HT1080 (cell line): ENCODE measurements at regions not wholly inside any gene's neighbourhood (a gene's known extent, or its start where the extent isn't known, plus 50 kb on each side); places are given as distances from the start of the nearest gene placed in this dataset.

Source experiments
- DNase-seq: peaks from one replicate; pipeline ENCODE4 v3.0.0-alpha.2; 2015; ENCODE audit warnings: low read depth

DNA sequence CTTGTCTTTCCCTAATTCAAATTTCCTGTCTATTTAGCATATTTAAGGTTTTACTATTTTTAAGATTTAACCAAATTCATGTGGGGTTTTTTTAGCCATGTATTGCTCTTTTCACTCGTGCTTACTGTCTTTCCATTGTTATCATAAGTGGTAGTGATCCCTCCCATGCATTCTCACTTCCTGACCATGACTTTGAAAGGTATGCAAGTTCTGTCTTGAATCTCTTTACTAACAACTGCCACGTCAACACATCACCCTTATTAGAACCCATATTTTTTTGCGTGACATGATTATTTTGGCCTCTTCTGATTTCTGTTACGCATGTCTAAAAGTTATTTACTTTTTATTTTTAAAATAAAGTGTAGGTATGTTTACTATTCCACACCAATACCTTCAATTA is 94.7 kb upstream of the CDH6 start:
- DNase-seq: no peak

DNA sequence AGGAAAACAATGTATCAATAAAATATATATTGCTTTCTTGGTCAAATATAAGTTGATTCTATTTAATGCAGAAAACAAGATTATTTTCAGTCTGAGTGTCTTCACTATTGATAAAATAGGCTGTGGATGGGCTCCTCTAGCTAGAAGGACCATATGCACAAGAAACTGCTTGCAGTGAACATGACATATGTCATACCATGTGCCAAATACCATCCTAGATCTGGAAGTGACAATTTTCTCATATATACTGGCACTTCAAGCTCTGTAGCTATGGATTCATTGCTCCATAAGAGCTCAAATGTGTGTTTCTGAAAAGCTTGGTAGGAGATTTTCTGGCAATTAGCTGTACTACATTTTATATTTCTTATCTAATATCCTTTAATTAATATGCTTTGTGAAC is 95.6 kb upstream of the CDH6 start:
- DNase-seq: no peak

DNA sequence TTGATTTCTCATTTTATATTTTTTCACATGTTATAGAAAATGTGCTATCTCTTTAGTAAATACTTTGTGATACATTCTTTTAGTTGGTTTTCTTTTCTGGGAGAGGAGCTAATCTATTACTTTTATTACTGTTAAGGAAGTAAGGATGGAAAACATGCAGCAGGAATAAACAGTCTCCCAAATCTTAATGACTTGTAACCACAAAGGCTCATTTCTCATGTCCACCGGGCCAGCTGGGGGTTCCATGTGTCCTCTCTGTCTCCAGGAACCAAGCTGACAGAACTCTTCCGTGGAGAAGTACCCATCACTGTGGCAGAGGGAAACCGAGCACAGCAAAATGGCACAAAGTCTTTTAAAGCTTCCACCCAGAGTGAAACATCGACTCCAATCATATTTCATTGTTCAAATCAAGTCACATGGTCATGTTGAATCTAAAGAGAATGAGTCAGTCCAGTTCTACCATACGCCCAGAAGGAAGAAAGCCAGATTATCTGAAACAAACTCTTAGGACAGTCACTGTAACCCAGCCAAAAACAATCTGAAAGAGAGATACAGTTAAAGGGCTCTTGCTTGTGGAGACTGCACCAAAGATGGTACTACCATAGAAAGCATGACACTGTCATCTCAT is 97.1 kb upstream of the CDH6 start:
- peak; percentile 40 for DNase-seq

- DNase-seq: no peak
Observed at GRCh38 chr5:31095796-31096195, 97.7 kb upstream of the CDH6 start.

GRCh38 chr5:31091501-31091900 is 102.0 kb upstream of the CDH6 start:
- no peak for DNase-seq

DNA sequence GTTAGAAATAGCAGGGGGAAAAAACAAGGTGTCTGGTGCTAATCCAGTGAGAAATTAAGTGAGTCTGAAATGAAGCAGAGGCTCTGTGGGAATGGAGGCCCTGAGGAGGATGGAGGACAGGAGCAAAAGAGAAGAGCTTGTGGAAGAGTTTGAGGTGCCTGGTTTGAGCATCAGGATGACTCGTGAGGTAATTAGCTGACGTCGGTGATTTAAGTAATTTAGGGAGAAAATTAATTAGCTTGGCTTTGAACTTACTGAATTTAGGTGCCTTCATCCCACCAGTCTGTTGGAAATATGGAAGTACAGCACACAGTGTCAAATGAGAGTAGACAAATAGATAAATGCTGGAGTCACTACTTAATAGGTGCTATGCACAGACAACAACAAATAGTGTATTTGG is 103.0 kb upstream of the CDH6 start:
- DNase-seq: no peak

DNA sequence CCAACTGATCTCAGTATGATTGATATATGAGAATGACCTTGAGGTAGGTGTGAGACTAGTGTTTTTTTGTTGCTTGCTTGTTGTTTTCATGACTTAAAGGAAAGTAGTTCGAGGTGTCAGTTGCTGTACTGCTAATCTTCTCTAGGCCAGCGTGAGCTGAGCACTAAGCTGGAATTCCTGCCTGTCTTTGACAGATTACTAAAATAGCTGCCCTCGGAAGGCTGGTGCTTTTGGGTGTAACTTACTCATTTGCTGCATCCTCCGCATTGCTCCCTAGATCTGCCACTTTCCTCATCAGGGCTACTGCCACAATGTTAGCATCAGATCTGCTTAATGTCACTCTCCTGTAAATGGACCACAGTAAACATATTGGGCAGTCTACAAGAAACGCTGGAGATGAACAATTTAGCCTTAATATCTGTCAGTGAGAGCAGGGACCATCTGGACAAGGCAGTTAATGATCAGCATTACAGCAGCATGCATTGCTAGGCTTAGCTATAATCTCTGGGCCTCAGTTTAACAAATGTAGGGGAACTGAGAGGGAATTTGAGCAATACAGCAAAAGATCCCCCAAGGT is 106.6 kb upstream of the CDH6 start:
- no peak for DNase-seq

GRCh38 chr5:31084871-31085270 is 108.6 kb upstream of the CDH6 start:
- DNase-seq: no peak

GRCh38 chr5:31083364-31083763 is 110.1 kb upstream of the CDH6 start:
- no peak for DNase-seq

- no peak for DNase-seq
Observed at GRCh38 chr5:31079668-31080067, 113.8 kb upstream of the CDH6 start.

GRCh38 chr5:31078956-31079355 is 114.5 kb upstream of the CDH6 start:
- DNase-seq: no peak

DNA sequence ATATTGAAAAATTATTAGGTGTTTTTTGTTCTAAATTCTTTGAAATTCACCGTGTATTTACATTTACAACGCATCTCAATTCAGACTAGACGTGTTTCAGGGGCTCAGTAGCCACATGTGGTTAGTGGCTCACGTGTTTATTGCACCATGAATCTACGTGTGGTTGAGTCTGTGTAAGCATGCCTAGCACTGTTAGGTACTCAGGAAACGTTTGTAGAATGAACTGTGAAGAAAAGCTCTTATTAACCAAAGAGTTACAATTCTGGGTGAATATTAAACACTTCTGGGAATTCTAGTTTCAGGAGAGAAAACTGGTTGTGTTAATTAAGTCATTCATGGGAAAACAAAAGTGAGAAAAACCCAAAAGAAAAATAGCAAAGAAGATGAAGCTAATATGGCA is 117.5 kb upstream of the CDH6 start:
- no peak for DNase-seq

DNA sequence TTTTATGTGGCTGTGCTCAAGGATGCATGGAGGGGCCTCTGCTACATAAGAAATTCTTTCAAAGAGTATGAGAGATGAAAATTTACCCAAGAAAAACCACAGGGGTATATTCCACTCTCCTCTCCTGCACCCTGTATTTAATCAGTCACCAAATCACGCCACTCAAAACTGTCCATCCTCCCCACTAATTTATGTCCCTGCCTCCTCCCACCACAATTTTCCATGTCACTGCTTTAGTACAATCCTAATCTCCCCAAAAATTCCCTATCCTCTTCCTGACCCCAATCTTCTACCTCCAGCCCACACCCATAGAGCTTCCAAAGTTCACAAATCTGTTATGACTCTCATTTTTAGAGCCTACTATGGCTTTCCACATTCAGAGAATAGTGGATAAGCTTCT is 125.2 kb upstream of the CDH6 start:
- DNase-seq: no peak

DNA sequence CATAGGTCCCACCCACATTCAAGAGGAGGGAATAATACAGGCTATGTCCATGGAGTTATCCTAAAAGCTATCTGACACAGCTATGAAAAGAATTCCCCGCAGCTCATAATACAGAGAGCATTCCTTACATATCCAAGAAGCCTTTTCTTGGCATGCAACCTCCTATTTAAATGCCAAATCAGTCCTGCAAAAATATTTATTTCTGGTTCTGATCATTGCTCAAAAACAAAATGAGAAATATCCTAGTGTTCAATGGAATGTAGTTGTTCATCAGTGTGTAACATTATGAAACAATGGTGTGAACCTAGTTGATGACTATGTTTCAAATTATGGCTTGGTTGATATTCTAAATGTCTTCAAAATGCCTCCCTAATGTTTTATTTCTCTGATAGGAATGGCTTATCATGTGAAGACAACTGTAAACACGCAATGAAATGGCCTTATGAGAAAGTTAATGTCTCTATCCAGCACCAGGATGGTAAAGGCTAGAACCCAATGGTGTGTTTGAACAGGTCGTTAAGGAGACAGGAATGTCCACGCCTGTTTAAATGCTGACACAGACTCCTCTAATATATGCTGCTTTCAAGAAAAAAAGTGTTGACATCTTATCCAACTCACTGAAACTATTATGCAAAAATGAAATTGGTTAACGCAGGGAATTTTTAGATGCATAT is 126.7 kb upstream of the CDH6 start:
- DNase-seq: no peak

- no peak for DNase-seq
Observed at GRCh38 chr5:31064215-31064614, 129.3 kb upstream of the CDH6 start.

DNA sequence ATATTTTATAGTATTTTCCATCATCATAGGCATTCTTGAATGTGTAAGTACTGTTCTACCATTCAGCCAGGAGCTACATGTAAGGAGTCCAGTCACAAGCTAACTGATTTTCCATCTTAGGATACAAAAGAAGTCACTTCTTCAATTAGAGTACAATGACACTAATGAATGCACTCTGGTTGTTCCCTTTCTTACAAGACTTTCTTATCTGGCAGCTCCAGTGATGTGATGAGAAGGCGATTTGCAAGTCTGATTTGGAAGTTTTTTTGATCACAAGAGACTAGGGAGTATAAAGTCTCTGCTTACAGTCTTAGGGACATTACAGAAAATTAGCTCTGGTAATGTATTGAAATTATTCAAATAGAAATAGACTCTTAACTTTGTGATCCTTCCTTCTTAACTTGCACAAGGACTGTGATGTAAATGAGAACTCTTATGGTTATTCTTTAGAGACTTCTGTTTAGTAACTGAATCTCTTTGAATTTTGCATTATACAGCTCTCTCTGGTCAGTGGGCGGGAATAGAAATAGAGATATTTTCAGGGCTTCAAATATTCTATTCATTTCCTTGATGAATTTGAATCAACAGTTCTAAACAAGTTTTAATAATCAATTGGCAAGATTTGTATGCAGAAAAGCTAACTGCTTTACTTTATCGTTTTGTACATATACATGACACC is 130.4 kb upstream of the CDH6 start:
- DNase-seq: no peak

- no peak for DNase-seq
Observed at GRCh38 chr5:31059889-31060288, 133.6 kb upstream of the CDH6 start.

GRCh38 chr5:31054453-31054852 is 139.0 kb upstream of the CDH6 start:
- no peak for DNase-seq

- DNase-seq: no peak
Observed at GRCh38 chr5:31052937-31053658, 140.4 kb upstream of the CDH6 start.

- no peak for DNase-seq
Observed at GRCh38 chr5:31051316-31051715, 142.2 kb upstream of the CDH6 start.

DNA sequence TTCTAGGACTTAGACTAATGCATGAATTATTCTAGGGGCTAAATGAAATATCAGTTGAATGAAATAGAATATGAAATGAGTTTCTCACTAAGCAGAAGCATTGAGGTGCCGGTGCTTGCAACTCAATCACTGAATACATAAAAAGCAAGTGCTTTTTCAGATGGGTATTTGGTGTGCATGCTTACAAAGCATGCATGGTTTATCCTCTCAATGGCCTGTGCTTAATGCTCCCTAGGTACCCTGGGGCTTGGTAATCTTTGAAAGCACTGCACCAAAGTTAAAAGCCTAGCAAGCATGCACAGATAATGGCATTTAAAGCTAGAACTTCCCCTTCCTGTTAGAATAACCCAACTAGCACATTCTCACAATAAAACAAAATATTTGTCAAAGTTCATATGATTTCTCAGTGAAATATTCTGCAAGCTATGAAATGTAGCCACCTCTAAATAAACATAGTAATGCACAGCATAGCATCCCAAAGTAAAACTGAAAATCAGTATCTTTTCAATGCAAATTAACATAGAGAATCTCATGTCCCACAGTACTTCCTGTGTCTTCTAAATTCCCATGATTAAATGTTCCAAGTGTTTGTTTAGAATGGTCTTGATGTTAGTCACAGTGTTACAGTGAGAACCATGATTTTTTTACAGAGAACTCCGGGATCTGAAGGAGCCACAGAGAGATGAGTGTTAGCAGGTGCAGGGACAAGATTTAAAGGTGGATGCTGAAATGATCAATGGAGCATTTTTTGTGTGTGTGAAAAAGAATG is 143.4 kb upstream of the CDH6 start:
- DNase-seq: no peak
